ENCODE measurements at regions not wholly inside any gene's neighbourhood (a gene's known extent, or its start where the extent isn't known, plus 50 kb on each side); places are given as distances from the start of the nearest gene placed in this dataset.
"Not testable (repeated sequence)": the region's sequence is repeated elsewhere in the genome, so short reads cannot be mapped to it uniquely, and the experiment has no call there.

- H3K27ac ChIP-seq, result peak overlapping the region; percentile 74
These were observed 60.6 kb upstream of the AKR1C1 start for GRCh38 chr10:4902571-4903011.

GRCh38 chr10:4903126-4903525, 60.1 kb upstream of the AKR1C1 start:
- peak in 1 of 2 donors; percentile 23 for DNase-seq (ENCODE audit: low read depth in 1 of 2, low spot score in 1 of 2)
- peak overlapping the region; percentile 74 for H3K27ac ChIP-seq
- H3K9me3 ChIP-seq (ENCODE audit: low read depth); H3K4me3 ChIP-seq; H3K36me3 ChIP-seq; H3K27me3 ChIP-seq: not testable (repeated sequence)
- H3K4me1 ChIP-seq (ENCODE audit: low read depth), result peaks cover 12% of the 10 kb centered on the region

More at GRCh38 chr10:4902571-4903011, 60.6 kb upstream of the AKR1C1 start:
- no peaks in the 10 kb centered on the region for H3K9me3 ChIP-seq (ENCODE audit: low read depth)
- H3K4me1 ChIP-seq (ENCODE audit: low read depth), result peaks cover 12% of the 10 kb centered on the region
- no peak for TF ChIP-seq CTCF (IDR thresholded peaks at IDR 0.05; ENCODE audit: low read depth, low read length)
- peak in 1 of 2 donors; percentile 82 for DNase-seq (ENCODE audit: low read depth in 1 of 2, low spot score in 1 of 2)
- no peaks in the 10 kb centered on the region for H3K36me3 ChIP-seq
- H3K4me3 ChIP-seq, result no peak overlapping the region
- H3K27me3 ChIP-seq, result no peaks in the 10 kb centered on the region

- H3K9me3 ChIP-seq (ENCODE audit: low read depth); H3K4me3 ChIP-seq; DNase-seq (ENCODE audit: low read depth in 1 of 2, low spot score in 1 of 2); H3K27me3 ChIP-seq; H3K36me3 ChIP-seq: not testable (repeated sequence)
- peaks cover 12% of the 10 kb centered on the region for H3K4me1 ChIP-seq (ENCODE audit: low read depth)
- H3K27ac ChIP-seq, result peak overlapping the region; percentile 74
These were observed 59.5 kb upstream of the AKR1C1 start for GRCh38 chr10:4903675-4904074.

GRCh38 chr10:4909118-4909517, 54.1 kb upstream of the AKR1C1 start:
- DNase-seq (ENCODE audit: low read depth in 1 of 2, low spot score in 1 of 2), result no peak
- no peak for TF ChIP-seq CTCF (IDR thresholded peaks at IDR 0.05; ENCODE audit: low read depth, low read length)
- Histone ChIP-seq H3K9me3 (ENCODE audit: low read depth) (no peaks in the 10 kb centered on the region), H3K27me3 (no peaks in the 10 kb centered on the region), H3K36me3 (no peaks in the 10 kb centered on the region), H3K4me1 (ENCODE audit: low read depth) (no peaks in the 10 kb centered on the region), H3K27ac (no peak overlapping the region), H3K4me3 (no peak overlapping the region)
